WTC11 (cell line): ENCODE measurements at regions not wholly inside any gene's neighbourhood (a gene's known extent, or its start where the extent isn't known, plus 50 kb on each side); places are given as distances from the start of the nearest gene placed in this dataset.

Experiments used
- CTCF ChIP-seq: fragments of 200-600 bp; IDR thresholded peaks from 2 replicates; pipeline ENCODE4 v1.8.0; 2022; ENCODE audit warnings: antibody characterized with exemption
- FOXK1 ChIP-seq: sonication (generic); formaldehyde crosslinking; IDR thresholded peaks from 2 replicates; pipeline ENCODE4 v1.8.0; 2022; ENCODE audit warnings: mild to moderate bottlenecking, moderate library complexity, missing genetic modification reagents
- GTF2I ChIP-seq: fragments of 250-450 bp; sonication (Bioruptor Pico); conservative IDR thresholded peaks from 2 replicates; pipeline ENCODE4 v1.4.0; 2021; ENCODE audit warnings: mild to moderate bottlenecking
- IRF1 ChIP-seq: sonication (generic); formaldehyde crosslinking; IDR thresholded peaks from 2 replicates; pipeline ENCODE4 v1.8.0; 2023; ENCODE audit warnings: missing genetic modification reagents
- SOX15 ChIP-seq: fragments of 250-450 bp; sonication (Bioruptor Pico); IDR thresholded peaks from 2 replicates; pipeline ENCODE4 v1.9.0; 2021; ENCODE audit warnings: mild to moderate bottlenecking
- ZNF138 ChIP-seq: sonication (generic); formaldehyde crosslinking; conservative IDR thresholded peaks from 2 replicates; pipeline ENCODE4 v1.8.1; 2022; ENCODE audit warnings: mild to moderate bottlenecking, moderate library complexity, missing genetic modification reagents

GRCh38 chr18:38470421-38470820 lies 904.8 kb upstream of the CELF4 start:
- TF ChIP-seq CTCF (no peak), SOX15 (CRISPR knock-in tag) (no peak), IRF1 (CRISPR knock-in tag) (no peak), FOXK1 (CRISPR knock-in tag) (no peak), GTF2I (CRISPR knock-in tag) (no peak), ZNF138 (no peak)
